IPS-NIHi7 (cell line): ENCODE measurements at regions not wholly inside any gene's neighbourhood (a gene's known extent, or its start where the extent isn't known, plus 50 kb on each side); places are given as distances from the start of the nearest gene placed in this dataset.
A peak's percentile ranks its signal among the peaks of the same experiment; 100 is the strongest.

Source experiments
- DNase-seq: peaks from one replicate; pipeline ENCODE4 v3.0.0; 2012; ENCODE audit warnings: mixed read lengths; ENCODE audit errors: extremely low spot score

- DNase-seq, result peak; percentile 63
These were observed 51.5 kb upstream of the DPYSL4 start for GRCh38 chr10:132135053-132135872.

- DNase-seq, result no peak
These were observed 50.6 kb upstream of the DPYSL4 start for GRCh38 chr10:132136097-132136521.

- no peak for DNase-seq
These were observed 50.1 kb upstream of the DPYSL4 start for GRCh38 chr10:132136689-132137088.
